HG03575 (cell line): ENCODE measurements at regions not wholly inside any gene's neighbourhood (a gene's known extent, or its start where the extent isn't known, plus 50 kb on each side); places are given as distances from the start of the nearest gene placed in this dataset.

Experiments
- ATAC-seq: cut with Tn5 transposase; IDR thresholded peaks from one replicate; pipeline ENCODE4 v1.9.1; 2021; ENCODE audit not compliant: unreplicated experiment, insufficient number of reproducible peaks, low FRiP score; ENCODE audit errors: extremely low read depth

- no peak for ATAC-seq
Measured at GRCh38 chr14:34227834-34228649, 234.0 kb downstream of the SPTSSA start.

GRCh38 chr14:34224221-34224620, 237.8 kb downstream of the SPTSSA start:
- ATAC-seq = no peak

GRCh38 chr14:34223373-34224148, 238.5 kb downstream of the SPTSSA start:
- no peak for ATAC-seq

GRCh38 chr14:34222867-34223266, 239.2 kb downstream of the SPTSSA start:
- no peak for ATAC-seq

- ATAC-seq = no peak
Measured at GRCh38 chr14:34222122-34222521, 239.9 kb downstream of the SPTSSA start.

GRCh38 chr14:34220921-34221320, 241.1 kb downstream of the SPTSSA start:
- peak; percentile 71 for ATAC-seq

GRCh38 chr14:34220378-34220706, 241.7 kb downstream of the SPTSSA start:
- no peak for ATAC-seq

GRCh38 chr14:34219661-34220377, 242.2 kb downstream of the SPTSSA start:
- ATAC-seq = no peak

- ATAC-seq = no peak
Measured at GRCh38 chr14:34218881-34219280, 243.2 kb downstream of the SPTSSA start.

GRCh38 chr14:34214961-34215360, 247.1 kb downstream of the SPTSSA start:
- no peak for ATAC-seq

GRCh38 chr14:34213332-34213731, 248.7 kb downstream of the SPTSSA start:
- no peak for ATAC-seq

- ATAC-seq = no peak
Measured at GRCh38 chr14:34212172-34212929, 249.7 kb downstream of the SPTSSA start.

- no peak for ATAC-seq
Measured at GRCh38 chr14:34211732-34212131, 250.3 kb downstream of the SPTSSA start.

- no peak for ATAC-seq
Measured at GRCh38 chr14:34208532-34208931, 253.5 kb downstream of the SPTSSA start.

- ATAC-seq = no peak
Measured at GRCh38 chr14:34205799-34206198, 254.9 kb upstream of the EGLN3 start.

- ATAC-seq = no peak
Measured at GRCh38 chr14:34204774-34205173, 253.9 kb upstream of the EGLN3 start.

GRCh38 chr14:34203251-34203722, 252.4 kb upstream of the EGLN3 start:
- ATAC-seq = no peak

GRCh38 chr14:34201909-34202637, 251.2 kb upstream of the EGLN3 start:
- no peak for ATAC-seq
